GM12878 (cell line): ENCODE measurements at regions not wholly inside any gene's neighbourhood (a gene's known extent, or its start where the extent isn't known, plus 50 kb on each side); places are given as distances from the start of the nearest gene placed in this dataset.

Experiments used
- ATAC-seq: fragments of 200-7000 bp; cut with Tn5 transposase; 3 replicates; pipeline ENCODE4 v1.9.1; 2020; ENCODE audit warnings: mild to moderate bottlenecking, moderate library complexity
- BruUV-seq: library from RNA; stranded (reverse); fragments of 400-500 nt; replicated peaks from 2 replicates; lab custom pipeline; 2021; lab: Mats Ljungman, UMichigan
- CTCF ChIA-PET: fragments of 300-600 bp; sonication (Branson Sonifier 250); formaldehyde crosslinking; extraction: SDS; loops from one replicate; lab custom pipeline; 2021; ENCODE audit warnings: inconsistent platforms; lab: Yijun Ruan, JAX
- POLR2A ChIA-PET: fragments of 350-600 bp; formaldehyde crosslinking; extraction: SDS; loops from one replicate; lab custom pipeline; 2021; ENCODE audit warnings: inconsistent platforms; lab: Charles Lee
- RAD21 ChIA-PET: fragments of 300-600 bp; sonication (Branson Sonifier 250); formaldehyde crosslinking; loops from one replicate; lab custom pipeline; 2023; ENCODE audit warnings: antibody characterized with exemption; ENCODE audit not compliant: unreplicated experiment; lab: Charles Lee
- SMC1A ChIA-PET: fragments of 300-600 bp; sonication (Branson Sonifier 250); formaldehyde crosslinking; loops from one replicate; lab custom pipeline; 2023; ENCODE audit not compliant: unreplicated experiment, uncharacterized antibody; lab: Charles Lee
- DNase-seq: peaks from one replicate; pipeline ENCODE4 v3.0.0-alpha.2; 2011; ENCODE audit warnings: low read depth, low spot score
- FAIRE-seq: peaks from 3 replicates; lab custom pipeline; 2011; peaks lifted over from hg19 to GRCh38; lab: Jason Lieb, UNC
- H2AFZ ChIP-seq: 2 replicates; pipeline ENCODE4 v1.6.0; 2011; ENCODE audit warnings: low read depth, low read length, control low read depth; ENCODE audit not compliant: control insufficient read depth
- H3K27ac ChIP-seq: 2 replicates; pipeline ENCODE4 v1.5.1; 2011; ENCODE audit warnings: control low read depth; ENCODE audit not compliant: control insufficient read depth, insufficient read depth
- H3K27me3 ChIP-seq, 2 experiments: replicated peaks in 1 of 2; 2 replicates each; pipeline versions ENCODE4 v1.6.0 to v1.6.1; 2011; ENCODE audit warnings: low read length in 1 of 2; ENCODE audit not compliant: control insufficient read depth in 2 of 2, insufficient read depth in 2 of 2
- H3K36me3 ChIP-seq, 2 experiments: 2 replicates each; pipeline ENCODE4 v1.5.1; 2011; ENCODE audit warnings: low read length in 1 of 2; ENCODE audit not compliant: control insufficient read depth in 2 of 2, insufficient read depth in 2 of 2
- H3K4me1 ChIP-seq: 2 replicates; pipeline ENCODE4 v1.6.1; 2011; ENCODE audit warnings: mild to moderate bottlenecking, low read length, moderate library complexity, mixed read lengths; ENCODE audit not compliant: control insufficient read depth, insufficient read depth
- H3K4me2 ChIP-seq: 2 replicates; pipeline ENCODE4 v1.6.0; 2011; ENCODE audit warnings: control low read depth; ENCODE audit not compliant: control insufficient read depth, insufficient read depth
- H3K4me3 ChIP-seq: fragments of 200-600 bp; sonication (generic); 2 replicates; pipeline ENCODE4 v1.5.1; 2016
- H3K79me2 ChIP-seq: 2 replicates; pipeline ENCODE4 v1.6.0; 2011; ENCODE audit warnings: low read length; ENCODE audit not compliant: control insufficient read depth, insufficient read depth
- H3K9ac ChIP-seq: 2 replicates; pipeline ENCODE4 v1.8.0; 2011; ENCODE audit warnings: low read length, control low read depth, mixed read lengths; ENCODE audit not compliant: control insufficient read depth, insufficient read depth
- H3K9me3 ChIP-seq: replicated peaks from 3 replicates; pipeline ENCODE4 v1.5.1; 2011; ENCODE audit warnings: mild to moderate bottlenecking, low read length; ENCODE audit not compliant: control insufficient read depth, insufficient read depth
- H4K20me1 ChIP-seq: 2 replicates; pipeline ENCODE4 v1.6.0; 2011; ENCODE audit not compliant: control insufficient read depth, insufficient read depth
- CEBPB ChIP-seq, 2 experiments: fragments of 150-350 bp in 1 of 2; IDR thresholded peaks; 2 replicates each; pipeline ENCODE4 v1.6.1; 2012 to 2014; ENCODE audit warnings: low read depth in 2 of 2, low read length in 2 of 2, borderline replicate concordance in 1 of 2, inconsistent platforms in 1 of 2
- IKZF1 ChIP-seq: fragments of 450-650 bp; conservative IDR thresholded peaks from 2 replicates; pipeline ENCODE4 v1.6.1; 2017; ENCODE audit warnings: antibody characterized with exemption, mild to moderate bottlenecking
- IKZF2 ChIP-seq, 2 experiments: fragments of 450-650 bp; IDR thresholded peaks; 2 replicates each; pipeline ENCODE4 v1.6.1; 2017; ENCODE audit warnings: mild to moderate bottlenecking in 2 of 2, moderate library complexity in 2 of 2
- MEF2B ChIP-seq: fragments of 450-650 bp; IDR thresholded peaks from 2 replicates; pipeline ENCODE4 v1.6.1; 2018; ENCODE audit warnings: mild to moderate bottlenecking, moderate library complexity; ENCODE audit not compliant: partially characterized antibody, poor library complexity, severe bottlenecking
- MTA2 ChIP-seq: fragments of 450-650 bp; IDR thresholded peaks from 2 replicates; pipeline ENCODE4 v1.6.1; 2016; ENCODE audit warnings: low read depth, mild to moderate bottlenecking, moderate library complexity
- RBBP5 ChIP-seq: fragments of 200-600 bp; sonication (generic); conservative IDR thresholded peaks from 2 replicates; pipeline ENCODE4 v1.6.1; 2016
- SP1 ChIP-seq: IDR thresholded peaks from one replicate; pipeline ENCODE4 v1.6.1; 2011; ENCODE audit warnings: low read depth, low read length
- TCF7 ChIP-seq: IDR thresholded peaks from 2 replicates; pipeline ENCODE4 v1.6.1; 2014; ENCODE audit warnings: antibody characterized with exemption, borderline replicate concordance
- ZNF384 ChIP-seq: IDR thresholded peaks from 2 replicates; pipeline ENCODE4 v1.6.1; 2012; ENCODE audit warnings: low read depth, mild to moderate bottlenecking, low read length, improper control_type of control experiment, borderline replicate concordance
- ZNF622 ChIP-seq: fragments of 450-650 bp; IDR thresholded peaks from 2 replicates; pipeline ENCODE4 v1.6.1; 2017; ENCODE audit warnings: mild to moderate bottlenecking, inconsistent platforms
- WGBS: methylation state at CpG from one replicate; pipeline ENCODE4 v1.1.6; 2016; ENCODE audit warnings: low lambda C conversion rate; ENCODE audit not compliant: insufficient replicate concordance, insufficient coverage; ENCODE audit errors: missing lambda C conversion rate; 5-methylcytosine and 5-hydroxymethylcytosine counted together
- in situ Hi-C: fragments of 300-500 bp; cut with MboI; formaldehyde crosslinking; loops from 9 replicates; pipeline ENCODE4 v1.14.3; 2018; ENCODE audit warnings: mixed read lengths
- intact Hi-C: fragments of 100-400 bp; cut with micrococcal nuclease; formaldehyde crosslinking; loops from one replicate; pipeline ENCODE4 v1.14.2; 2022; ENCODE audit not compliant: unreplicated experiment
- TF ChIP-seq, protein P1 (sequence below): IDR thresholded peaks from 2 replicates; pipeline ENCODE4 v1.6.1; 2011; ENCODE audit warnings: mild to moderate bottlenecking, low read depth, low read length, moderate library complexity; ENCODE audit not compliant: insufficient replicate concordance
- TF ChIP-seq, protein P2 (sequence below): fragments of 450-650 bp; IDR thresholded peaks from 2 replicates; pipeline ENCODE4 v1.6.1; 2014; ENCODE audit warnings: mild to moderate bottlenecking

DNA sequence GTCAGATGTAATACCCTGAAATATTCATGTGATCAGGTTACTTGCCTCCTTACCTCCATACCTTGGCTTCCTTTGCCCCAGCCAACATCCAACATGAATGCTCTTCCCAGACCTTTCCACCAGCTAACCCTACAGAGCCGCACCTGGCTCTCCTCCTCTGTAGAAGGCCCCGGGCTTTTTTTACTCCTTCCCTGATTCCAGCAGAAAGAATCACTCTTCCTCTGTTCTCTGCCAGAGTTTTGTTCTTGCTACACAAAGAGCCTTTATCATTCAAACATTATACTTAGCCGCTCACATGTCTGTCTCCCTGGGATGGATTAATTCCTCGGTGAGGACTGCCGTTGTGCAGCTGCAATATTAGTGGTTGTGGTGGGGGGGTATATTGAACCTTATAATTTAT lies 116.8 kb upstream of the GRAMD1B start (continued):
- TF ChIP-seq ZNF622 (no peak), ZNF384 (no peak), TCF7 (no peak), CEBPB (IDR thresholded peaks at IDR 0.05; ENCODE audit: borderline replicate concordance in 1 of 2, low read depth in 2 of 2, low read length in 2 of 2) (no peak)
- TF ChIP-seq, protein P1, sequence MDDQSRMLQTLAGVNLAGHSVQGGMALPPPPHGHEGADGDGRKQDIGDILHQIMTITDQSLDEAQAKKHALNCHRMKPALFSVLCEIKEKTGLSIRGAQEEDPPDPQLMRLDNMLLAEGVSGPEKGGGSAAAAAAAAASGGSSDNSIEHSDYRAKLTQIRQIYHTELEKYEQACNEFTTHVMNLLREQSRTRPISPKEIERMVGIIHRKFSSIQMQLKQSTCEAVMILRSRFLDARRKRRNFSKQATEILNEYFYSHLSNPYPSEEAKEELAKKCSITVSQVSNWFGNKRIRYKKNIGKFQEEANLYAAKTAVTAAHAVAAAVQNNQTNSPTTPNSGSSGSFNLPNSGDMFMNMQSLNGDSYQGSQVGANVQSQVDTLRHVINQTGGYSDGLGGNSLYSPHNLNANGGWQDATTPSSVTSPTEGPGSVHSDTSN, result no peak
- TF ChIP-seq, protein P2, sequence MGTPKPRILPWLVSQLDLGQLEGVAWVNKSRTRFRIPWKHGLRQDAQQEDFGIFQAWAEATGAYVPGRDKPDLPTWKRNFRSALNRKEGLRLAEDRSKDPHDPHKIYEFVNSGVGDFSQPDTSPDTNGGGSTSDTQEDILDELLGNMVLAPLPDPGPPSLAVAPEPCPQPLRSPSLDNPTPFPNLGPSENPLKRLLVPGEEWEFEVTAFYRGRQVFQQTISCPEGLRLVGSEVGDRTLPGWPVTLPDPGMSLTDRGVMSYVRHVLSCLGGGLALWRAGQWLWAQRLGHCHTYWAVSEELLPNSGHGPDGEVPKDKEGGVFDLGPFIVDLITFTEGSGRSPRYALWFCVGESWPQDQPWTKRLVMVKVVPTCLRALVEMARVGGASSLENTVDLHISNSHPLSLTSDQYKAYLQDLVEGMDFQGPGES, result no peak
- TF ChIP-seq, all 136 proteins: peak for 0

DNA sequence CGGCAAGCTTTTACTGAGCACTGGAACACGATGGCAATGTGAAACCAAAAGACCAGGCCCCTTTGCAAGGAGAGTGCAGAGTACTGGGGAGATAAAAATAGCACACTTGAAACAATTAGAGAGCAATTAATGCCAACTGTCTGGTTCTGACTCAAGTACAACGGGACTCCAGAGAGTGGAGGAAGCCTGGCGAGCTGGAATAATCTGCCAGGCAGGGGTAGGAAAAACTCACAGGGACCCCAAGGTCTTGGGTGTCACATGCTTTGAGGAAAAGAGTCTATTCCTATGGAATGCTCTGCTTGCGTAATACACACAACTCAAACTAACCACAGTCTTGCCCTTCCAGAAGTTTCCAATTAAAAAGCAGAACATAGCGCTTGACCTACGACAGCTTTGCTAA lies 113.0 kb upstream of the CLMP start:
- POLR2A ChIA-PET, result interaction anchor here (0.5 to 1.5 kb wide), 3 partner anchors 70 to 1898 kb away, joined by 3 to 7 read pairs (median 4); no protein-coding TSS in a partner anchor
- Histone ChIP-seq H3K4me2 (no peak overlapping the region), H3K36me3 (no peaks in the 10 kb centered on the region), H3K27ac (no peak overlapping the region), H3K4me3 (no peak overlapping the region), H3K27me3 (no peaks in the 10 kb centered on the region; a peak in 1 of 4 replicates), H3K9ac (no peak overlapping the region), H3K4me1 (peaks cover 12% of the 10 kb centered on the region), H3K79me2 (no peaks in the 10 kb centered on the region), H3K9me3 (no peaks in the 10 kb centered on the region), H4K20me1 (no peaks in the 10 kb centered on the region), H2AFZ (no peak overlapping the region)
- peak; percentile 43 to 58 for TF ChIP-seq IKZF2 (IDR thresholded peaks at IDR 0.05)
- TF ChIP-seq MEF2B, result peak; percentile 31
- no peak for TF ChIP-seq SP1
- peak; percentile 54 for TF ChIP-seq IKZF1
- no peak for TF ChIP-seq RBBP5
- TF ChIP-seq MTA2, result peak; percentile 56; the same call in 1 of the 2 replicates
- intact Hi-C loops, result no loop called here
- in situ Hi-C loops, result no loop called here
- SMC1A ChIA-PET, result interaction anchor here (0.8 to 2.0 kb wide), 11 partner anchors 23 to 176 kb away, joined by 3 to 7 read pairs (median 4); partner anchors contain the start of gene GRAMD1B
- 57% methylated on average over 7 of the region's 7 CpGs for WGBS
- no TSS peak for BruUV-seq
- CTCF ChIA-PET, result interaction anchor here (0.8 to 2.2 kb wide), 14 partner anchors 9 to 269 kb away, joined by 3 to 10 read pairs (median 4); no protein-coding TSS in a partner anchor
- RAD21 ChIA-PET, result interaction anchor here (1.2 to 3.3 kb wide), 4 partner anchors 46 to 171 kb away, joined by 3 to 14 read pairs (median 8); no protein-coding TSS in a partner anchor
- FAIRE-seq, result no peak
- DNase-seq, result peak; percentile 19
- peak; percentile 33 for ATAC-seq
